Brain microvascular endothelial cell (primary cell): ENCODE measurements at regions not wholly inside any gene's neighbourhood (a gene's known extent, or its start where the extent isn't known, plus 50 kb on each side); places are given as distances from the start of the nearest gene placed in this dataset.

Experiments used
- DNase-seq: peaks from one replicate; pipeline ENCODE4 v3.0.0-alpha.2; 2020
- H3K27ac ChIP-seq: fragments of 250-450 bp; sonication (Bioruptor Pico); 2 replicates; pipeline ENCODE4 v1.5.1; 2020; ENCODE audit warnings: mild to moderate bottlenecking, moderate library complexity
- H3K27me3 ChIP-seq: fragments of 250-450 bp; sonication (Bioruptor Pico); replicated peaks from 2 replicates; pipeline ENCODE4 v1.5.1; 2020; ENCODE audit warnings: mild to moderate bottlenecking
- H3K36me3 ChIP-seq: fragments of 250-450 bp; sonication (Bioruptor Pico); replicated peaks from 2 replicates; pipeline ENCODE4 v1.5.1; 2020; ENCODE audit warnings: mild to moderate bottlenecking
- H3K4me3 ChIP-seq: 2 replicates; pipeline ENCODE4 v1.5.1; 2011; ENCODE audit warnings: low read depth, mild to moderate bottlenecking, control low read depth, low read length, moderate library complexity
- CTCF ChIP-seq: IDR thresholded peaks from 2 replicates; pipeline ENCODE4 v1.5.1; 2011; ENCODE audit warnings: low read depth, mild to moderate bottlenecking, moderate library complexity, low read length, control low read depth, inconsistent platforms; ENCODE audit errors: missing control alignments
- in situ Hi-C: cut with HindIII; loops from 2 replicates; pipeline ENCODE4 v1.10.0; 2017; ENCODE audit warnings: low sequenced_read_pairs, low pct_ligation_motif_present

- no peak for TF ChIP-seq CTCF
- in situ Hi-C loops: no loop called here
- H3K36me3 ChIP-seq: no peaks in the 10 kb centered on the region
- H3K27ac ChIP-seq: no peak overlapping the region
- no peak for DNase-seq
- H3K4me3 ChIP-seq: no peak overlapping the region
- no peaks in the 10 kb centered on the region for H3K27me3 ChIP-seq
These were observed 200.1 kb upstream of the VCX3A start for GRCh38 chrX:6734844-6735634.

GRCh38 chrX:6732101-6732500 lies 197.2 kb upstream of the VCX3A start:
- Histone ChIP-seq H3K4me3 (no peak overlapping the region), H3K27ac (no peak overlapping the region), H3K27me3 (no peaks in the 10 kb centered on the region), H3K36me3 (no peaks in the 10 kb centered on the region)
- TF ChIP-seq CTCF: no peak
- in situ Hi-C loops: no loop called here
- no peak for DNase-seq

- no peak overlapping the region for H3K4me3 ChIP-seq
- no peak for TF ChIP-seq CTCF
- in situ Hi-C loops: no loop called here
- no peaks in the 10 kb centered on the region for H3K27me3 ChIP-seq
- H3K27ac ChIP-seq: no peak overlapping the region
- DNase-seq: no peak
- no peaks in the 10 kb centered on the region for H3K36me3 ChIP-seq
These were observed 194.7 kb upstream of the VCX3A start for GRCh38 chrX:6729626-6730025.

GRCh38 chrX:6718766-6719165 lies 183.8 kb upstream of the VCX3A start:
- TF ChIP-seq CTCF: no peak
- in situ Hi-C loops: no loop called here
- Histone ChIP-seq H3K4me3 (no peak overlapping the region), H3K27ac (no peak overlapping the region), H3K36me3 (no peaks in the 10 kb centered on the region), H3K27me3 (no peaks in the 10 kb centered on the region)
- DNase-seq: no peak

GRCh38 chrX:6708676-6709380 lies 173.9 kb upstream of the VCX3A start:
- Histone ChIP-seq H3K36me3 (no peaks in the 10 kb centered on the region), H3K27ac (no peak overlapping the region), H3K27me3 (no peaks in the 10 kb centered on the region), H3K4me3 (no peak overlapping the region)
- in situ Hi-C loops: no loop called here
- TF ChIP-seq CTCF: no peak
- DNase-seq: no peak
